Mesothelial cell of epicardium (in vitro differentiated cells): ENCODE measurements at regions not wholly inside any gene's neighbourhood (a gene's known extent, or its start where the extent isn't known, plus 50 kb on each side); places are given as distances from the start of the nearest gene placed in this dataset.

Source experiments
- DNase-seq, 2 experiments: peaks; one replicate each; pipeline ENCODE4 v3.0.0; 2021; ENCODE audit warnings: low spot score in 2 of 2; ENCODE audit not compliant: unreplicated experiment in 2 of 2
- H3K27ac Mint-ChIP-seq: 2 replicates; pipeline ENCODE4 v1.8.0; 2021; ENCODE audit warnings: mixed read lengths
- H3K27me3 Mint-ChIP-seq: 2 replicates; pipeline ENCODE4 v1.8.0; 2021; ENCODE audit warnings: low read depth, mixed read lengths
- H3K36me3 Mint-ChIP-seq: 2 replicates; pipeline ENCODE4 v1.8.0; 2021; ENCODE audit warnings: mixed read lengths
- H3K4me1 Mint-ChIP-seq: 2 replicates; pipeline ENCODE4 v1.8.0; 2021; ENCODE audit warnings: mixed read lengths
- H3K4me3 Mint-ChIP-seq: 2 replicates; pipeline ENCODE4 v1.8.0; 2021; ENCODE audit warnings: mild to moderate bottlenecking, moderate library complexity, mixed read lengths
- H3K9me3 Mint-ChIP-seq: 2 replicates; pipeline ENCODE4 v1.8.0; 2021; ENCODE audit warnings: mixed read lengths
- TF ChIP-seq, protein P1 (sequence below): fragments of 200-600 bp; sonication (generic); IDR thresholded peaks from one replicate; pipeline ENCODE4 v1.5.0; 2021; ENCODE audit warnings: antibody characterized with exemption; ENCODE audit not compliant: unreplicated experiment

DNA sequence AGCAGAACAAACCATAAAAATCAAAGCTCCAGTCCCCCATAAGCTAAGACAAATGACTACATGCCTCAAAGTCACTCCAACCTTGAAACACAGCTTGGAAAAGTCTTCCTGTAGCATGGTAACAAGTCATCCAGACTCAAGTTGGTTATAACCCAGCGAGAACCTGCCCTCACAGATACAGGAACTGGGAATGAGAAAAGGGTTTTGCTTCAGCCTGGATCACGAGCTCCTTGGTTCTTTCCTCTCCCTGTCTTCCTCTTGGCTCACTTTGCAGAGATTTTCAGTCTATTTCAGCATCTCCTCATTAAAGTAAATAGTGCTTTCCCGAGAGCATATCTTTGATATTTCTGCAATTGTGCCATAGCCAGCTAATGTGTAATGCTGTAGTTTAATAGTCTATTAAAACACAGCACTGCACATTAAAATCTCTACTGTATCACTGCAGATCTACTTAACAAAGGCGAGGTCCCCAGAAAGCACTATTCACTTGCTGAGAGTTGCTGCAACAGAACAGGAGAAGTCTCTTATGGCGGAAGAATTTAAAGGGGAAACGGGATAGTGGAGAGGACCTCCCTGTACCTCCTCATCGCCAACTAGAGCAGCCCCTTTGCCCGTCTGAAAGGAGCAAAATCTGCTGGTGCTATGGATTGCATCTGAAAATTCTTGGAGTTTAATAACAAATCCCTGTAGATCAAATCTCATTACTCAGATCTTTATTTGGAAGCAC lies 249.3 kb upstream of the GATB start:
- Mint-ChIP-seq H3K4me3 (no peak overlapping the region), H3K27ac (no peak overlapping the region), H3K9me3 (peaks cover 7% of the 10 kb centered on the region), H3K27me3 (peaks cover 8% of the 10 kb centered on the region), H3K4me1 (peaks cover 20% of the 10 kb centered on the region), H3K36me3 (no peaks in the 10 kb centered on the region)
- no peak for DNase-seq
- TF ChIP-seq, protein P1, sequence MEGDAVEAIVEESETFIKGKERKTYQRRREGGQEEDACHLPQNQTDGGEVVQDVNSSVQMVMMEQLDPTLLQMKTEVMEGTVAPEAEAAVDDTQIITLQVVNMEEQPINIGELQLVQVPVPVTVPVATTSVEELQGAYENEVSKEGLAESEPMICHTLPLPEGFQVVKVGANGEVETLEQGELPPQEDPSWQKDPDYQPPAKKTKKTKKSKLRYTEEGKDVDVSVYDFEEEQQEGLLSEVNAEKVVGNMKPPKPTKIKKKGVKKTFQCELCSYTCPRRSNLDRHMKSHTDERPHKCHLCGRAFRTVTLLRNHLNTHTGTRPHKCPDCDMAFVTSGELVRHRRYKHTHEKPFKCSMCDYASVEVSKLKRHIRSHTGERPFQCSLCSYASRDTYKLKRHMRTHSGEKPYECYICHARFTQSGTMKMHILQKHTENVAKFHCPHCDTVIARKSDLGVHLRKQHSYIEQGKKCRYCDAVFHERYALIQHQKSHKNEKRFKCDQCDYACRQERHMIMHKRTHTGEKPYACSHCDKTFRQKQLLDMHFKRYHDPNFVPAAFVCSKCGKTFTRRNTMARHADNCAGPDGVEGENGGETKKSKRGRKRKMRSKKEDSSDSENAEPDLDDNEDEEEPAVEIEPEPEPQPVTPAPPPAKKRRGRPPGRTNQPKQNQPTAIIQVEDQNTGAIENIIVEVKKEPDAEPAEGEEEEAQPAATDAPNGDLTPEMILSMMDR, result no peak

DNA sequence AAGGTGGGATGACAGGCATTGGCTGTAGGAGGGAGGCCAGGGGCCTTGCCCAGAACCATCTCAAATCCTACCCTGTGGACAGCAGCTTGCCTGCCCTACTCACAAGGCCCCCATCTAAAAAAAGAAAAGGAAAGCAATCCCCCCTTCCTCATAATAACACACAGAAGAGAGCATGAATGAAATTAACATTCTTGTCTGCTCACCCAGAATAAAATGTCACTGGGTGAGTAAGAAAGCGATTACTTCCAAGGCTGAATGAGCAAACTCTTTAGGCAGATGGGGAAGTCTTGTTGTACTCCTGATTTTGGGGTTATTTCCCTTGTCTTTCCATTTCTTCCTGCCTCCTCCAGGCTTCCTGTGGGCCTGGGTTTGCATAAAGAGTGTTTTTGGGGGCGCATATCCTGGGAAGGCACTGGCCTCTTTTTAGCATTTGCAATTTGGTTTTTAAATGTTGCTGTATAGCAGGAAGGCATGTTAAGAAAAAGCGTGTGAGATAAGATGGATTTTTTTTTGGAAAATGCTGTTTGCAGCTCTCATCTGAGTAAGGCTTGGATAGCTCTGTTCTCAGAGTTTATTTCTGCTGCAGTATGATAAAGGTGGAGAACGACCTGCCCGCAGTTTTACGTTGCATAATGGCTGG lies 248.3 kb upstream of the GATB start:
- Mint-ChIP-seq H3K36me3 (no peaks in the 10 kb centered on the region), H3K27me3 (peaks cover 13% of the 10 kb centered on the region), H3K27ac (no peak overlapping the region), H3K4me1 (peaks cover 20% of the 10 kb centered on the region), H3K4me3 (no peak overlapping the region), H3K9me3 (peaks cover 7% of the 10 kb centered on the region)
- DNase-seq, result no peak
- TF ChIP-seq, protein P1, result no peak

DNA sequence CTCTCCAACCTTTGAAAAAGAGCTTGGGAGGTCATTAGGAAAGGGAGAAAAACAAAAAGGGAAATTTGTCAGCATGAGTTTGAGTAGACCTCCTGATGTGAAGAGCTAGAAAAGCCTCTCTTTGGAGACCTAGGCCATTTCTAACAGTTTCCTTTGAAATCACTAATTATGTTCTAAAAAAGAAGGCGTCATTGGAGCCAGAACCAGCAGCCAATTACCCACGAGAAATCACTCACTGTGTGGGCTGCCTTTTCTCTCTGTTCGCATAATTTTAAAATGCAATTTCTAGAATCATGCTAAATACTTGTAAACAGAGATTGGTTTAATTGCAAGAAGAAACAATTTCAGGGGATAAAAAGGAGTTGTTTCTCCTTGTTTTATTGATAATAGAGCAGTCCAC lies 246.3 kb upstream of the GATB start:
- Mint-ChIP-seq H3K9me3 (no peaks in the 10 kb centered on the region), H3K4me3 (no peak overlapping the region), H3K4me1 (peaks cover 20% of the 10 kb centered on the region), H3K36me3 (no peaks in the 10 kb centered on the region), H3K27me3 (peaks cover 22% of the 10 kb centered on the region), H3K27ac (no peak overlapping the region)
- TF ChIP-seq, protein P1, result no peak
- no peak for DNase-seq

DNA sequence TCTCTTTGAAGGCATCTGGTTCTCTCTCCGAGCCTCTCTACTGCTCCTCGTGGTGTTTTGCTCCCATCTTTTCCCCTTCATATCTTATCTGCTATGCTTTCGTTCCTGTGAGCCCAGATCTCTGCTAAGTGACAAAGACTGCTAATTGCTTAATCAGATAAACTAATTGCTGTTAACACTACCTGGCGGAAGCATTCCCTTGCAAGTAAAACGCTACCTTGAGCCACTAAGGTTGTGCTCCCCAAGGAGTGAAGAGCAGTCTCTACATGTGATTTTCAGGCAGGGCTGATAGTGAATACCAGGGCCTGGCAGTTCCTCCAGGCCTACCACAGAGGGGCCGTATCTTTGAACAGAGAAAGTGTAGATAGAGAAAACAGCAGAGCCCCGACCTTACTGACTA lies 244.0 kb upstream of the GATB start:
- no peak overlapping the region for H3K4me3 Mint-ChIP-seq
- H3K9me3 Mint-ChIP-seq, result no peaks in the 10 kb centered on the region
- H3K27ac Mint-ChIP-seq, result no peak overlapping the region
- TF ChIP-seq, protein P1, result no peak
- H3K36me3 Mint-ChIP-seq, result no peaks in the 10 kb centered on the region
- no peak for DNase-seq
- H3K27me3 Mint-ChIP-seq, result peaks cover 19% of the 10 kb centered on the region
- H3K4me1 Mint-ChIP-seq, result peaks cover 10% of the 10 kb centered on the region

DNA sequence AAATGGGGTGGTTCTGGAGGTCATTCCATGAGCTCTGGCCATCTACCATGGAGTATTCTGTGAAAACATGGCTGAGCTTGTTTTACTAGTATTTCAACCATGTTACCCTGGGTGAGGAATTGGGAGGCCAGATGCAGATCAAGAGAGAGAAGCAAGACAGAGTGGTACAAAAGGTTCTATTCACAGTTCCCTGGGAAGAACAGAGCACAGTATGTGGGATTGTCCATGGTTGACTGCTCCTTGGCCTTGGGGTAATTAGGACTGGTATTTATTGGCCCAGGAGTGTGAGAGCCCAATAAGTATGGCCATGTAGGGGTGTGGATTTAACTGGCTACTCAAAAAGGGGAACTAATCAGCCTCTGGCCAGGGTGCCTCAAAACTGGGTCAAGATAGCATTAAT lies 239.7 kb upstream of the GATB start:
- no peak overlapping the region for H3K27ac Mint-ChIP-seq
- no peaks in the 10 kb centered on the region for H3K36me3 Mint-ChIP-seq
- H3K27me3 Mint-ChIP-seq, result peaks cover 14% of the 10 kb centered on the region
- no peak overlapping the region for H3K4me3 Mint-ChIP-seq
- H3K9me3 Mint-ChIP-seq, result no peaks in the 10 kb centered on the region
- DNase-seq, result no peak
- TF ChIP-seq, protein P1, result no peak
- H3K4me1 Mint-ChIP-seq, result no peaks in the 10 kb centered on the region
